HG03439 (cell line): ENCODE measurements at regions not wholly inside any gene's neighbourhood (a gene's known extent, or its start where the extent isn't known, plus 50 kb on each side); places are given as distances from the start of the nearest gene placed in this dataset.
"Not testable (repeated sequence)": the region's sequence is repeated elsewhere in the genome, so short reads cannot be mapped to it uniquely, and the experiment has no call there.

Source experiments
- ATAC-seq: cut with Tn5 transposase; IDR thresholded peaks from one replicate; pipeline ENCODE4 v1.9.1; 2021; ENCODE audit warnings: mild to moderate bottlenecking, moderate library complexity; ENCODE audit not compliant: unreplicated experiment

- ATAC-seq: no peak
Observed at GRCh38 chr2:139737659-139738058, 957.5 kb upstream of the NXPH2 start.

- ATAC-seq: no peak
Observed at GRCh38 chr2:139730197-139730596, 950.0 kb upstream of the NXPH2 start.

GRCh38 chr2:139721411-139721995 lies 941.3 kb upstream of the NXPH2 start:
- no peak for ATAC-seq

GRCh38 chr2:139720056-139720455 lies 939.9 kb upstream of the NXPH2 start:
- ATAC-seq: no peak

- ATAC-seq: no peak
Observed at GRCh38 chr2:139704606-139705005, 924.4 kb upstream of the NXPH2 start.

GRCh38 chr2:139694327-139694726 lies 914.1 kb upstream of the NXPH2 start:
- no peak for ATAC-seq

GRCh38 chr2:139686205-139686604 lies 906.0 kb upstream of the NXPH2 start:
- ATAC-seq: no peak

- ATAC-seq: no peak
Observed at GRCh38 chr2:139685090-139685983, 905.1 kb upstream of the NXPH2 start.

GRCh38 chr2:139684286-139684860 lies 904.2 kb upstream of the NXPH2 start:
- ATAC-seq: no peak

- no peak for ATAC-seq
Observed at GRCh38 chr2:139674577-139674976, 894.4 kb upstream of the NXPH2 start.

GRCh38 chr2:139673447-139673846 lies 893.3 kb upstream of the NXPH2 start:
- not testable (repeated sequence) for ATAC-seq

- ATAC-seq: no peak
Observed at GRCh38 chr2:139669675-139670074, 889.5 kb upstream of the NXPH2 start.

GRCh38 chr2:139652385-139652784 lies 872.2 kb upstream of the NXPH2 start:
- no peak for ATAC-seq

- no peak for ATAC-seq
Observed at GRCh38 chr2:139645617-139646016, 865.4 kb upstream of the NXPH2 start.

GRCh38 chr2:139643139-139643538 lies 862.9 kb upstream of the NXPH2 start:
- no peak for ATAC-seq

GRCh38 chr2:139631966-139632365 lies 851.8 kb upstream of the NXPH2 start:
- no peak for ATAC-seq

GRCh38 chr2:139628931-139629330 lies 848.7 kb upstream of the NXPH2 start:
- no peak for ATAC-seq

- ATAC-seq: no peak
Observed at GRCh38 chr2:139626128-139626527, 845.9 kb upstream of the NXPH2 start.

GRCh38 chr2:139622691-139623090 lies 842.5 kb upstream of the NXPH2 start:
- no peak for ATAC-seq

- ATAC-seq: no peak
Observed at GRCh38 chr2:139617747-139618146, 837.6 kb upstream of the NXPH2 start.

- no peak for ATAC-seq
Observed at GRCh38 chr2:139613264-139613663, 833.1 kb upstream of the NXPH2 start.

- no peak for ATAC-seq
Observed at GRCh38 chr2:139610512-139610911, 830.3 kb upstream of the NXPH2 start.
